ENCODE measurements at regions not wholly inside any gene's neighbourhood (a gene's known extent, or its start where the extent isn't known, plus 50 kb on each side); places are given as distances from the start of the nearest gene placed in this dataset.
A peak's percentile ranks its signal among the peaks of the same experiment; 100 is the strongest.
"Not testable (repeated sequence)": the region's sequence is repeated elsewhere in the genome, so short reads cannot be mapped to it uniquely, and the experiment has no call there.

- no peak for DNase-seq (ENCODE audit: low read depth)
These were observed 108.1 kb downstream of the ZFAND4 start for GRCh38 chr10:45564303-45564959.

- DNase-seq (ENCODE audit: low read depth): no peak
These were observed 110.6 kb downstream of the ZFAND4 start for GRCh38 chr10:45561952-45562351.

GRCh38 chr10:45560262-45560661, 112.3 kb downstream of the ZFAND4 start:
- DNase-seq (ENCODE audit: low read depth): no peak

GRCh38 chr10:45558425-45558824, 114.1 kb downstream of the ZFAND4 start:
- DNase-seq (ENCODE audit: low read depth): no peak

GRCh38 chr10:45557275-45557905, 115.2 kb downstream of the ZFAND4 start:
- peak; percentile 55 for DNase-seq (ENCODE audit: low read depth)

- DNase-seq (ENCODE audit: low read depth): no peak
These were observed 116.8 kb downstream of the ZFAND4 start for GRCh38 chr10:45555795-45556194.

- DNase-seq (ENCODE audit: low read depth): not testable (repeated sequence)
These were observed 117.2 kb downstream of the ZFAND4 start for GRCh38 chr10:45555332-45555731.

GRCh38 chr10:45553613-45554012, 119.0 kb downstream of the ZFAND4 start:
- no peak for DNase-seq (ENCODE audit: low read depth)

GRCh38 chr10:45553155-45553554, 119.4 kb downstream of the ZFAND4 start:
- no peak for DNase-seq (ENCODE audit: low read depth)

GRCh38 chr10:45552476-45552875, 120.1 kb downstream of the ZFAND4 start:
- no peak for DNase-seq (ENCODE audit: low read depth)

GRCh38 chr10:45550903-45551786, 121.4 kb downstream of the ZFAND4 start:
- peak; percentile 3 for DNase-seq (ENCODE audit: low read depth)

- DNase-seq (ENCODE audit: low read depth): no peak
These were observed 124.5 kb downstream of the ZFAND4 start for GRCh38 chr10:45548068-45548467.

GRCh38 chr10:45547207-45547606, 125.4 kb downstream of the ZFAND4 start:
- DNase-seq (ENCODE audit: low read depth): no peak

GRCh38 chr10:45545150-45545549, 127.4 kb downstream of the ZFAND4 start:
- DNase-seq (ENCODE audit: low read depth): no peak

GRCh38 chr10:45544191-45544590, 128.4 kb downstream of the ZFAND4 start:
- no peak for DNase-seq (ENCODE audit: low read depth)

GRCh38 chr10:45541032-45541431, 131.5 kb downstream of the ZFAND4 start:
- not testable (repeated sequence) for DNase-seq (ENCODE audit: low read depth)

- not testable (repeated sequence) for DNase-seq (ENCODE audit: low read depth)
These were observed 132.0 kb downstream of the ZFAND4 start for GRCh38 chr10:45540589-45540988.

- DNase-seq (ENCODE audit: low read depth): not testable (repeated sequence)
These were observed 133.0 kb downstream of the ZFAND4 start for GRCh38 chr10:45539569-45539968.

GRCh38 chr10:45534572-45534971, 138.0 kb downstream of the ZFAND4 start:
- no peak for DNase-seq (ENCODE audit: low read depth)

GRCh38 chr10:45532480-45532879, 140.1 kb downstream of the ZFAND4 start:
- no peak for DNase-seq (ENCODE audit: low read depth)

- DNase-seq (ENCODE audit: low read depth): no peak
These were observed 146.2 kb downstream of the ZFAND4 start for GRCh38 chr10:45526309-45526905.

- DNase-seq (ENCODE audit: low read depth): no peak
These were observed 146.5 kb downstream of the ALOX5 start for GRCh38 chr10:45520476-45520875.

Measured in HT1080 (cell line).